GM18870 (cell line): ENCODE measurements at regions not wholly inside any gene's neighbourhood (a gene's known extent, or its start where the extent isn't known, plus 50 kb on each side); places are given as distances from the start of the nearest gene placed in this dataset.
A peak's percentile ranks its signal among the peaks of the same experiment; 100 is the strongest.

Source experiments
- ATAC-seq: cut with Tn5 transposase; IDR thresholded peaks from one replicate; pipeline ENCODE4 v1.9.1; 2021; ENCODE audit warnings: moderate library complexity; ENCODE audit not compliant: unreplicated experiment

DNA sequence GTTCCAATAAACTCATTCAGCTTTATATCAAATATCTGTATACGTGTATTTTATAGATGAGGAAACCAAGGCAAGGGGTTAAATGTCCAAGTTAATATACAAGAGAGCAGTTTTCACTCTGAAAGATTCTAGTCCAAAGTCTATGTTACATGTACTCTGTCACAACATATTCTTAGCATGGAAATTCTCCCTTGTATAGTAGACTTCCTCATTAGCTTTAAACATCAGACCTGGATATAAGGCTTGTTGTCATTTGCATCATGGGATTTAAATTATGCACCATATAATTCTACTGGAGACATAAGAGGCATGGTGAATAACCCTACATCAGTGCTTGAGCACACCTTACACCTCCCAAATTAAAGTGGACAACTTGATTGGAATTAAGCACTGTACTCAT is 681.9 kb upstream of the CCDC179 start:
- ATAC-seq: no peak

GRCh38 chr11:23542816-23543215 is 682.5 kb upstream of the CCDC179 start:
- ATAC-seq: no peak

DNA sequence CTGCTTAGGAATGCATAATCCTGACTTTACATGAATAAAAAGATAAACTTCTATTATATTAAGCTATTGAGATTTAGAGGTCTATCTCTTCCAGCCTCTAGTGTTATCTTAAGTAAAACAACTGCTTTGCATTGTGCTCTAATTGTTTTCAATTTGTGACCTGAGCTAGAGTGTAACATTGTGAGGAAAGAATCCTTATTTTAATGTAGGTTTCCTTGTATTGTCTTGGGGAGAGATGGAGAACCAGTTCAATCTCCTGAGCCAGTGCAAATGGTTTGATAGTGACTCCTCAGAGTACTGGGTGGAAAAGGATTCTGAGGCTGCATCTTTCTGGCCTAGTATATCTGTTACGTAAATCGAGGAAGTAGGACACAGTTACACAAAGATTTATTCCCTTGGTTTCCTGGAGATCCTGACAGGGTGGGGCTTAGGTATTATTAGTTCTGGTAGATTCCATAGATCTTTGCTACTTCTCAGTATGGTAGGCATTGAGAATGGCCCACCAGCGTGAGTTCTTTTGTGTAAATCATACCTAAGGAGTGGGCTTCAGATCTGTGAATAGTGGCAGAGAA is 683.5 kb upstream of the CCDC179 start:
- no peak for ATAC-seq

GRCh38 chr11:23551706-23552105 is 691.4 kb upstream of the CCDC179 start:
- ATAC-seq: no peak

DNA sequence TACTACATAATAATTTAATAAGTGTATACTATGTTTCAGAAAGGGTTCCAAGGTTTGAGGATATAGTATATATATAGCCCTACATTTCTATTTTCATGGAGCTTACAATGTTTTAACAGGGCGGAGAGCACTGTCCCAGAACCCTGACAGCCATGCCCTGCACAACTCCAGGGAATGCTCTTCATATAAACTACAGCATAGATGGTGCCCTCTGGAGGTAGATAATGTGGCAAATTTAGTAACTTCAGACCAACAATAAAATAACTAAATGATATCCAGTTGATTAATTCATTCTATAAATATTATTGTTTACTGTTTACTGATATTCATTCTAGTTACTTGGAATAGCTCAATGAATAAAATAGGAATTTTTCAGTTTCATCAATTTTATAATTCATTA is 693.7 kb upstream of the CCDC179 start:
- no peak for ATAC-seq

DNA sequence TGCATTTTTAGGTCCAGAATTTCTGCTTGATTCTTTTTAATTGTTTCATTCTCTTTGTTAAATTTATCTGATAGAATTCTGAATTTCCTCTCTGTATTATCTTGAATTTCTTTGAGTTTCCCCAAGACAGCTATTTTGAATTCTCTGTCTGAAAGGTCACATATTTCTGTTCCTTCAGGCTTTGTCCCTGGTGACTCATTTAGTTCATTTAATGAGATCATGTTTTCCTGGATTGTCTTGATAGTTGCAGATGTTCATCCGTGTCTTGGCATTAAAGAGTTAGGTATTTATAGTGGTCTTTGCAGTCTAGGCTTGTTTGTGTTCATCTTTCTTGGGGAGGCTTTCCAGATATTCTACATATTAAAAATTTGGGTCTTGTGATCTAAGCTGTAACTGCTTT is 694.8 kb upstream of the CCDC179 start:
- ATAC-seq: no peak

GRCh38 chr11:23556163-23556750 is 696.0 kb upstream of the CCDC179 start:
- ATAC-seq: no peak

DNA sequence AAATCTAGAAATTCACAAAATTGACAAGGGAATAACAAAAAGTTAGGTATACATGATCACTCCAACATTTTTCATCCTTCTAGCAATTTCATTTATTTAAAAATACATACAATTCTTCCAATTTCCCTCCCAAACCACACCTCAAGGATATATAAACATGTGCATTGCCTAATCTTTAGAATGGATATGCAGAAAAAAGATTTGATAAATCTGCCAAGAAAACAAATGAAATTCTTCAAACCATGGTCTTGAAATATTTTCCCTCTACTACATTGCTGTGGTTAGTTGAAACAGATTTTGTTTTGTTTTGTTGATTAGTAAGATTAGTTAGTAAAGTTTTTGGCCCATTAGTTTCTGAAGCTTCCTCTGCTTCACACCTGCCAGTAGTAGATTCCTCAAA is 703.3 kb upstream of the CCDC179 start:
- no peak for ATAC-seq

- ATAC-seq: no peak
Observed at GRCh38 chr11:23564370-23564769, 704.1 kb upstream of the CCDC179 start.

DNA sequence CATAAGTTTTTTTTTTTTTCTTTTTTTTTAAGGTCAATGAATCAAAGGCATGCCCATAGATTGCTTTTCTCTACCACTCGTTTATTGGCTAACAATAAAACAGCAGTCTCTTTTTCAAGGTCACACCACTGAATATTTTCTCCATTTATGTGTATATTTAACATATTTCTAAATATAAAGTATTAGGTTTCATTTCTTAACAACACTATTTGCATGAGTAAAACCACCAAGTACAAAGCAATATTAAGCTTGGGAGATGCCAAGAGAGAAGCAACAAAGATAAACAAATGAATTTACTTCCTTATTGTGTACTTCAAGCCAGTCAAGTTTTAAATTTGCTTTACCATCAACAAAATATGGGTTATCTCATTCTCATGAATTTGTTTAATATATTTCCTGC is 708.9 kb upstream of the CCDC179 start:
- ATAC-seq: peak; percentile 42

DNA sequence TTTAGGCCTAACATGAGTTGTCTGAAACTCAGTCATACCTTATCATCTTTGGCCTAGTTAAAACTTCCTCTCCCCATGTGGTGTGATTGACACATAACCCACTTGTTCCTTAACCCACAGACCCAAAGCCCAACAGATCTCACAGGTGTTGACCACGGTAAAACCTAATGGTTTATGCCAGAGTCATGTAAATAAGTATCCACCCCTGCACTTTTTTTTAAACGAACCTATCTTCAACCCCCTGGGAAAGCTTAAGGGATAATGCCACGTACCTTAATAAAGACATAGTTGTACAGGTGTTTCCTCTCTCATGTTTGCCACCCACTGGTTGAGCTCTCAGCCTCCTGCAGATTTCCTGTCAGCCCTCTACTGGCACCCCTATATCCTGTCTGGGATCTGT is 709.3 kb upstream of the CCDC179 start:
- peak; percentile 77 for ATAC-seq

DNA sequence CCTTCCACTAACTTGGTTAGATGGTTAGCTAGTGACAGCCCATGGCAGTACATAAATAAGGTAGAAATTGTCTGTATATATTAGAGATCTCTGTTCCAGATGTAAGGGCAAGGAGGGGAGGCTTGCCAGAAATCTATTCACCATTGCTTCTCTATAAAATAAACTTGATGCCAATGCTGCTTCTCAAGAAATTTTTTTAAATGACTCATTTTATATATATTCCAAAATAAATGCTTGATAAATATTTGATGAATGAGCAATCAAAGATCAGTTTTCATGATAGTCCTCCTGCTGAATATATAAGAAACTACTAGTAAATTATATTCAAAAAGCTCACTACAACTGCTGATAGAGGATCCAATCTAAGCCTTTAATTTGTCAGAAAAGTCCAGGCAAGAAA is 710.6 kb upstream of the CCDC179 start:
- ATAC-seq: no peak

- ATAC-seq: no peak
Observed at GRCh38 chr11:23573429-23573828, 713.2 kb upstream of the CCDC179 start.

- ATAC-seq: no peak
Observed at GRCh38 chr11:23574149-23574548, 713.9 kb upstream of the CCDC179 start.

- ATAC-seq: no peak
Observed at GRCh38 chr11:23577296-23577695, 717.0 kb upstream of the CCDC179 start.

- ATAC-seq: no peak
Observed at GRCh38 chr11:23585416-23586104, 725.3 kb upstream of the CCDC179 start.

DNA sequence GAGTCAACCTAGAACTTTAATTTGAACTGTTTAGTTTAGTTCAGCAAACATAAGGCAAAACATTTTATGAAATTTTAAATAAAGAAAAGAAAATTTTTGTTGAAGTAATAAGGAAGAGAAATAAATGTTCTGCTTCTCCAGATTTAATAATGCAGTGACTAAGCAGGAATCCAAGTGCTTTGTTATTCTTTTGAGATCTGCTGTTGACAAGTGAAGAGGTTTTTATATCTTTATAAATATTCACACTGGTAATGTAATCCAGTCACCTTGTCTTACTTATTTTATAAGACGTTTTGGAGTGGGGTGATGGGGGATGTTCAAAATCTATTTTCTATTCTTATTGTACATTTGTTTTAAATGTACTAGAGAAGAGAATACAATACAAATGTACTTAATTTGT is 725.9 kb upstream of the CCDC179 start:
- no peak for ATAC-seq

- ATAC-seq: no peak
Observed at GRCh38 chr11:23590596-23591308, 730.5 kb upstream of the CCDC179 start.

DNA sequence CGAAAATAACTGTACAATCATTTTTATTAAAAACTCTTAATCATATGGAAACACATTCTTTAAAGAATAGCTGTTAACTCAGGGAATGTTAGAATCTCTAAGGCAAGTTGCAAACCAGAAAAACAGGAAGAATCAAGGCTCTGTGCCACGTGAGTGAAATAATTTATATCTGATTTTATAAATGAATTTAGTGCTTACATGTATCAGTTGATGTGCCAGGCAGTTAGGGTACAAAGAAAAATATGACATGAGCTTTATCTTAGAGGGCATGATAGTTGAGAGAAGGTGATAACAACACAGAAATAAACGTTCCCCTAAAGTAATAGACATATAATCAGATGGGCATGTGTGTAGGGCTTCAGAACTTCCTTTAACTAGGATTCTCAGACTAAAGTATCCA is 734.5 kb upstream of the CCDC179 start:
- ATAC-seq: no peak

DNA sequence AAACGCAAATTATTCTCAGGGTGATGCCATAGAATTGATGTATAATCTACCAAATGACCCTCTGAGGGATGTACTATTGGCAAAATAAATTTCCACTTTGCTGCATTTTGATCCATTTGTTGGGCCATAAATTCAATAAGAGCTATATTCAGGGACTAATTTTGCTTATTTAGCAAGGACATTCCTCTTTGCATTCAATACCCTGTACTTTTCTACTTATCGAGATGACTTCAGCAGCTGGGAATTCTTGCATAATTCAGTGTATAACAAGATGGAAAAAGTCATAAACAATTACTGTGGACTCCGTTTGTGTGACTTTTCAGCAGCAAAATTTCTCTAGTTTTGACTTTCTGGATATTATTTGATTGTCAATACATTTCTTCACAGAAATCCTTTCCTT is 744.7 kb upstream of the CCDC179 start:
- no peak for ATAC-seq

DNA sequence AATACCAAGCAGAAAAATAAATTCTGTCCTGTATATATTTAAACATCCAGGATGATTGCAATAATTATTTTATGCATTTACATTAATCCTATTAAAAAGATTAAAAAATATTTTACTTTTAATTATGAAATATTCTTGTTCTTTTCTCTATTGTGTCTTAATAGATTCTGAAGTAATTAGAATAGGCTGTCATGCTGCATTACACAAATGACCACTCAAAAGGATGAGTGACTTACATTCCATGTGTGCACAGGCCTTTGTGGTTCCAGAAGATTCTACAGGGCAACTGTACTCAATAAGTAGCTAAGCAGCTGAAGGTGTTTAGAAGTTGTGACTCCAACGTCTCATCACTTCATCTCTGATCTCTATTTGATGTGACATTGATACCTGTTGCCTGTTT is 745.9 kb upstream of the CCDC179 start:
- ATAC-seq: no peak

DNA sequence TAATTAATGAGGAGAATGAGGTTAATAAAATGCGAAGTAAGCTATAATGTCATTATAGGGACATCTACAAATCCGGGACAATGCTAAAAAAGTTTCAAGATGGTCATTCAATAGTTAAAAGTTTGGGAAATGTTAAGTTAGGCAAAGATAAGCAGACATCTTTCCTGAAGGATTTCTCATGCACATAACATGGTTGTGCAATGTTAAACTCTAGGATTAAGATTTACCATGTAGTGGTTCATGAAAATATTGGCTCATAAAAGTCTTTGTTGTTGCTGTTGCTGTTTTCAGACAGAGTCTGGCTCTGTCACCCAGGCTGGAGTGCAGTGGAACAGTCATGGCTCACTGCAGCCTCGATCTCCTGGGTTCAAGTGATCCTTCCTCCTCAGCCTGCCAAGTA is 751.5 kb upstream of the CCDC179 start:
- ATAC-seq: no peak
